H1 (cell line): ENCODE measurements at regions not wholly inside any gene's neighbourhood (a gene's known extent, or its start where the extent isn't known, plus 50 kb on each side); places are given as distances from the start of the nearest gene placed in this dataset.

Experiments used
- CTCF ChIA-PET: fragments of 300-600 bp; sonication (Branson Sonifier 250); formaldehyde crosslinking; loops from one replicate; lab custom pipeline; 2021; ENCODE audit not compliant: partially characterized antibody; lab: Charles Lee
- POLR2A ChIA-PET: fragments of 300-600 bp; sonication (Branson Sonifier 250); formaldehyde crosslinking; loops from one replicate; lab custom pipeline; 2021; ENCODE audit warnings: inconsistent platforms; ENCODE audit not compliant: partially characterized antibody; lab: Charles Lee
- DNase-seq, 2 experiments: peaks; one replicate each; pipeline versions ENCODE4 v3.0.0 to v3.0.0-alpha.2; 2010 to 2022; ENCODE audit warnings: low spot score in 2 of 2, low read depth in 1 of 2, mixed read lengths in 1 of 2
- FAIRE-seq: peaks from 2 replicates; lab custom pipeline; 2011; peaks lifted over from hg19 to GRCh38; lab: Jason Lieb, UNC
- H2AFZ ChIP-seq: 2 replicates; pipeline ENCODE4 v1.8.1; 2012; ENCODE audit warnings: low read length, inconsistent platforms
- H2AK5ac ChIP-seq: 2 replicates; pipeline ENCODE4 v1.6.1; 2013; ENCODE audit warnings: low read depth, low read length
- H2BK120ac ChIP-seq: replicated peaks from 2 replicates; pipeline ENCODE3; 2013; ENCODE audit warnings: low read depth, low read length, inconsistent platforms
- H2BK12ac ChIP-seq: 2 replicates; pipeline ENCODE4 v1.6.1; 2013; ENCODE audit warnings: low read depth, low read length
- H2BK15ac ChIP-seq: 2 replicates; pipeline ENCODE4 v1.6.1; 2013; ENCODE audit warnings: low read length
- H2BK20ac ChIP-seq: 2 replicates; pipeline ENCODE4 v1.6.1; 2013; ENCODE audit warnings: low read length
- H2BK5ac ChIP-seq: 2 replicates; pipeline ENCODE4 v1.6.1; 2013; ENCODE audit warnings: low read depth, low read length
- H3K14ac ChIP-seq: 2 replicates; pipeline ENCODE4 v1.6.1; 2013; ENCODE audit warnings: inconsistent platforms; ENCODE audit not compliant: insufficient read length
- H3K18ac ChIP-seq: 2 replicates; pipeline ENCODE4 v1.6.1; 2013; ENCODE audit warnings: low read length; ENCODE audit errors: extremely low read depth
- H3K23ac ChIP-seq: 2 replicates; pipeline ENCODE4 v1.6.1; 2013; ENCODE audit warnings: inconsistent platforms; ENCODE audit not compliant: insufficient read length
- H3K23me2 ChIP-seq: 2 replicates; pipeline ENCODE4 v1.6.1; 2013; ENCODE audit warnings: low read depth, low read length
- H3K27ac ChIP-seq: 2 replicates; pipeline ENCODE4 v1.6.1; 2011; ENCODE audit warnings: low read depth, low read length, inconsistent platforms
- H3K27me3 ChIP-seq, 4 experiments: replicated peaks in 1 of 4; 1 replicate in 1 of 4; 2 replicates in 3 of 4; pipeline versions ENCODE4 v1.6.1 to v1.8.1; 2011 to 2013; ENCODE audit warnings: low read length in 3 of 4, mild to moderate bottlenecking in 3 of 4, inconsistent platforms in 2 of 4, mixed read lengths in 2 of 4, moderate library complexity in 1 of 4; ENCODE audit not compliant: control insufficient read depth in 3 of 4, insufficient read depth in 3 of 4; ENCODE audit errors: extremely low read depth in 1 of 4
- H3K36me3 ChIP-seq, 4 experiments: 2 replicates each; pipeline versions ENCODE4 v1.6.1 to v1.8.1; 2011 to 2013; ENCODE audit warnings: mild to moderate bottlenecking in 4 of 4, low read length in 3 of 4, moderate library complexity in 2 of 4, control low read depth in 1 of 4, inconsistent platforms in 1 of 4; ENCODE audit not compliant: insufficient read depth in 4 of 4, control insufficient read depth in 2 of 4
- H3K4ac ChIP-seq: replicated peaks from 2 replicates; pipeline ENCODE3; 2013; ENCODE audit warnings: low read length, low read depth, mixed read lengths, inconsistent platforms; ENCODE audit not compliant: insufficient read length
- H3K4me1 ChIP-seq, 4 experiments: replicated peaks in 1 of 4; 1 replicate in 1 of 4; 2 replicates in 3 of 4; pipeline versions ENCODE4 v1.6.1 to v1.8.1; 2011 to 2013; ENCODE audit warnings: low read length in 3 of 4, inconsistent platforms in 2 of 4, mixed read lengths in 1 of 4; ENCODE audit not compliant: insufficient read depth in 4 of 4, control insufficient read depth in 3 of 4
- H3K4me2 ChIP-seq, 2 experiments: 2 replicates each; pipeline versions ENCODE4 v1.6.1 to v1.8.1; 2011 to 2013; ENCODE audit warnings: low read depth in 2 of 2, low read length in 2 of 2, control low read depth in 1 of 2, inconsistent platforms in 1 of 2, mild to moderate bottlenecking in 1 of 2; ENCODE audit not compliant: insufficient read depth in 1 of 2
- H3K4me3 ChIP-seq, 4 experiments: fragments of 200-600, 300-600 bp in 1 of 4; sonication (generic), shearing (Covaris generic), sonication (Bioruptor Twin) in 1 of 4; 2 replicates each; pipeline versions ENCODE4 v1.5.1 to v1.8.1; 2011 to 2016; ENCODE audit warnings: low read length in 4 of 4, low read depth in 3 of 4, control low read depth in 2 of 4, inconsistent platforms in 2 of 4, mild to moderate bottlenecking in 2 of 4, mixed read lengths in 1 of 4, moderate library complexity in 1 of 4; ENCODE audit not compliant: insufficient read depth in 2 of 4; ENCODE audit errors: extremely low read depth in 1 of 4
- H3K56ac ChIP-seq: replicated peaks from 2 replicates; pipeline ENCODE3; 2013; ENCODE audit warnings: low read depth, mild to moderate bottlenecking, mixed read lengths, low read length, inconsistent platforms; ENCODE audit not compliant: insufficient read length
- H3K79me1 ChIP-seq: 2 replicates; pipeline ENCODE4 v1.6.1; 2013; ENCODE audit warnings: low read depth, low read length, control low read depth
- H3K79me2 ChIP-seq, 2 experiments: 2 replicates each; pipeline versions ENCODE4 v1.6.1 to v1.8.1; 2012 to 2013; ENCODE audit warnings: low read length in 2 of 2, mild to moderate bottlenecking in 2 of 2, inconsistent platforms in 1 of 2; ENCODE audit not compliant: insufficient read depth in 2 of 2, control insufficient read depth in 1 of 2
- H3K9ac ChIP-seq, 4 experiments: replicated peaks in 1 of 4; 1 replicate in 1 of 4; 2 replicates in 3 of 4; pipeline versions ENCODE4 v1.6.1 to v1.8.1; 2011 to 2013; ENCODE audit warnings: low read depth in 3 of 4, low read length in 3 of 4, control low read depth in 2 of 4, mild to moderate bottlenecking in 2 of 4, moderate library complexity in 2 of 4, inconsistent platforms in 1 of 4; ENCODE audit errors: extremely low read depth in 1 of 4
- H3K9me3 ChIP-seq, 2 experiments: 2 replicates each; pipeline versions ENCODE4 v1.6.1 to v1.8.1; 2012 to 2013; ENCODE audit warnings: mild to moderate bottlenecking in 2 of 2, moderate library complexity in 2 of 2, control low read depth in 1 of 2, inconsistent platforms in 1 of 2, low read depth in 1 of 2, low read length in 1 of 2, mixed read lengths in 1 of 2; ENCODE audit not compliant: insufficient read depth in 2 of 2
- H4K20me1 ChIP-seq, 2 experiments: replicated peaks in 1 of 2; 2 replicates each; pipeline versions ENCODE3 to v1.8.1; 2011 to 2013; ENCODE audit warnings: inconsistent platforms in 2 of 2, low read length in 2 of 2, mild to moderate bottlenecking in 1 of 2; ENCODE audit not compliant: insufficient read depth in 2 of 2, control insufficient read depth in 1 of 2
- H4K5ac ChIP-seq: 2 replicates; pipeline ENCODE4 v1.6.1; 2013; ENCODE audit warnings: low read length, low read depth, mixed read lengths, inconsistent platforms; ENCODE audit not compliant: insufficient read length
- H4K8ac ChIP-seq: 2 replicates; pipeline ENCODE4 v1.8.0; 2013; ENCODE audit warnings: mild to moderate bottlenecking, moderate library complexity, low read length, inconsistent platforms; ENCODE audit not compliant: insufficient read depth; ENCODE audit errors: extremely low read depth
- H4K91ac ChIP-seq: replicated peaks from 2 replicates; pipeline ENCODE3; 2013; ENCODE audit warnings: low read length, mixed read lengths, inconsistent platforms; ENCODE audit not compliant: insufficient read length
- ATF3 ChIP-seq: IDR thresholded peaks from 2 replicates; pipeline ENCODE4 v1.6.1; 2011; ENCODE audit warnings: low read depth, mild to moderate bottlenecking, low read length; ENCODE audit not compliant: insufficient read depth
- CBX5 ChIP-seq: fragments of 300-800, 300-1000 bp; sonication (generic); IDR thresholded peaks from 2 replicates; pipeline ENCODE4 v1.7.1; 2016; ENCODE audit warnings: antibody characterized with exemption, low read length, low read depth
- CHD1 ChIP-seq: IDR thresholded peaks from 2 replicates; pipeline ENCODE4 v1.6.1; 2012; ENCODE audit warnings: low read depth, low read length, improper control_type of control experiment
- EZH2 ChIP-seq: fragments of 200-600 bp; sonication (generic); IDR thresholded peaks from 2 replicates; pipeline ENCODE4 v1.7.1; 2012; ENCODE audit warnings: low read depth, mild to moderate bottlenecking, moderate library complexity, low read length, inconsistent platforms; ENCODE audit not compliant: severe bottlenecking
- GTF2F1 ChIP-seq: IDR thresholded peaks from 2 replicates; pipeline ENCODE4 v1.6.1; 2012; ENCODE audit warnings: low read depth, low read length, improper control_type of control experiment, borderline replicate concordance
- HDAC6 ChIP-seq: IDR thresholded peaks from one replicate; pipeline ENCODE4 v1.7.1; 2012; ENCODE audit warnings: low read depth, mild to moderate bottlenecking, inconsistent platforms, low read length, moderate library complexity
- KDM4A ChIP-seq: IDR thresholded peaks from one replicate; pipeline ENCODE4 v1.7.1; 2012; ENCODE audit warnings: low read depth, mild to moderate bottlenecking, moderate library complexity, low read length, inconsistent platforms; ENCODE audit not compliant: severe bottlenecking
- NANOG ChIP-seq: IDR thresholded peaks from 2 replicates; pipeline ENCODE4 v1.6.1; 2011; ENCODE audit warnings: low read length, low read depth, mild to moderate bottlenecking, inconsistent platforms; ENCODE audit not compliant: insufficient read depth, poor library complexity, severe bottlenecking
- POLR2A ChIP-seq, 2 experiments: IDR thresholded peaks; 1 replicate in 1 of 2; 2 replicates in 1 of 2; pipeline ENCODE4 v1.6.1; 2011; ENCODE audit warnings: low read depth in 2 of 2, low read length in 2 of 2, mild to moderate bottlenecking in 2 of 2; ENCODE audit errors: control extremely low read depth in 1 of 2
- POU5F1 ChIP-seq: IDR thresholded peaks from 2 replicates; pipeline ENCODE4 v1.6.1; 2011; ENCODE audit warnings: low read depth, mild to moderate bottlenecking, low read length, moderate library complexity
- SUZ12 ChIP-seq: fragments of 200-600 bp; sonication (generic); IDR thresholded peaks from 2 replicates; pipeline ENCODE4 v1.6.1; 2012; ENCODE audit warnings: mild to moderate bottlenecking, inconsistent platforms, low read length, moderate library complexity, mixed read lengths
- TBP ChIP-seq: IDR thresholded peaks from 2 replicates; pipeline ENCODE4 v1.6.1; 2011; ENCODE audit warnings: low read depth, low read length, improper control_type of control experiment
- WGBS, 2 experiments: shearing (Covaris generic) in 1 of 2; methylation state at CpG; one replicate each; pipeline versions ENCODE4 v1.1.6 to v1.1.7; 2013 to 2015; ENCODE audit warnings: low lambda C conversion rate in 2 of 2, mixed read lengths in 2 of 2, inconsistent platforms in 1 of 2, low coverage in 1 of 2, missing lambda C conversion rate in 1 of 2; ENCODE audit not compliant: insufficient replicate concordance in 2 of 2, insufficient coverage in 1 of 2, insufficient read length in 1 of 2; ENCODE audit errors: extremely low coverage in 1 of 2, missing lambda C conversion rate in 1 of 2; 5-methylcytosine and 5-hydroxymethylcytosine counted together

- Histone ChIP-seq H2BK5ac (no peak overlapping the region), H3K14ac (no peak overlapping the region), H3K27ac (no peak overlapping the region), H4K20me1 (no peaks in the 10 kb centered on the region), H2BK15ac (no peak overlapping the region), H3K27me3 (no peaks in the 10 kb centered on the region; a peak in 2 of 7 replicates), H4K91ac (no peak overlapping the region), H3K36me3 (no peaks in the 10 kb centered on the region), H2AFZ (no peak overlapping the region), H4K8ac (no peak overlapping the region), H3K4me2 (no peak overlapping the region), H2BK120ac (no peak overlapping the region), H3K9me3 (no peaks in the 10 kb centered on the region), H3K4ac (no peak overlapping the region), H3K4me1 (no peaks in the 10 kb centered on the region), H3K79me1 (no peaks in the 10 kb centered on the region), H2AK5ac (no peak overlapping the region), H3K23me2 (no peaks in the 10 kb centered on the region), H2BK20ac (no peak overlapping the region), H3K23ac (no peak overlapping the region), H3K18ac (no peak overlapping the region), H3K4me3 (no peak overlapping the region), H3K9ac (no peak overlapping the region), H4K5ac (no peak overlapping the region), H3K56ac (no peak overlapping the region), H2BK12ac (no peak overlapping the region), H3K79me2 (no peaks in the 10 kb centered on the region)
- ChIA-PET POLR2A (no interaction called here), CTCF (no interaction called here)
- WGBS, 2 experiments = 92% methylated on average over 4 of the region's 4 CpGs; no CpG with 5 or more reads in 1 of the 2 experiments
- TF ChIP-seq CBX5 = no peak
- no peak for TF ChIP-seq KDM4A
- no peak for TF ChIP-seq EZH2
- TF ChIP-seq TBP = no peak
- TF ChIP-seq NANOG = no peak
- no peak for TF ChIP-seq ATF3
- no peak for TF ChIP-seq HDAC6
- no peak for TF ChIP-seq POU5F1
- TF ChIP-seq SUZ12 = no peak
- TF ChIP-seq CHD1 = no peak
- no peak for TF ChIP-seq GTF2F1
- TF ChIP-seq POLR2A (IDR thresholded peaks at IDR 0.05; ENCODE audit: control extremely low read depth in 1 of 2, low read depth in 2 of 2, low read length in 2 of 2) = no peak
- DNase-seq (no peak), FAIRE-seq (no peak)
Observed at GRCh38 chr18:26635466-26635865, 87.1 kb upstream of the KCTD1 start.
